ENCODE measurements at regions not wholly inside any gene's neighbourhood (a gene's known extent, or its start where the extent isn't known, plus 50 kb on each side); places are given as distances from the start of the nearest gene placed in this dataset.
A peak's percentile ranks its signal among the peaks of the same experiment; 100 is the strongest.

GRCh38 chr15:98138910-98139309, 178.4 kb downstream of the ARRDC4 start:
- DNase-seq (no peak), ATAC-seq (ENCODE audit: low read depth in 2 of 2) (no peak)
- Mint-ChIP-seq H3K27me3 (no peaks in the 10 kb centered on the region), H3K4me1 (no peaks in the 10 kb centered on the region), H3K9me3 (peaks cover 0 to 3% (median 0%) of the 10 kb centered on the region in 7 donors), H3K27ac (no peak overlapping the region), H3K36me3 (no peaks in the 10 kb centered on the region), H3K4me3 (no peak overlapping the region)

GRCh38 chr15:98139337-98139736, 178.8 kb downstream of the ARRDC4 start:
- peaks cover 0 to 3% (median 0%) of the 10 kb centered on the region in 7 donors for H3K9me3 Mint-ChIP-seq
- no peak overlapping the region for H3K4me3 Mint-ChIP-seq
- H3K36me3 Mint-ChIP-seq = no peaks in the 10 kb centered on the region
- DNase-seq (no peak), ATAC-seq (ENCODE audit: low read depth in 2 of 2) (no peak)
- H3K4me1 Mint-ChIP-seq = no peaks in the 10 kb centered on the region
- no peak overlapping the region for H3K27ac Mint-ChIP-seq
- no peaks in the 10 kb centered on the region for H3K27me3 Mint-ChIP-seq

- Mint-ChIP-seq H3K27ac (no peak overlapping the region), H3K27me3 (peaks cover 0 to 16% (median 0%) of the 10 kb centered on the region in 3 donors), H3K4me1 (peaks cover 8 to 24% (median 11%) of the 10 kb centered on the region in 3 donors), H3K4me3 (no peak overlapping the region), H3K9me3 (peaks cover 0 to 3% (median 0%) of the 10 kb centered on the region in 7 donors), H3K36me3 (no peaks in the 10 kb centered on the region)
- DNase-seq = no peak
- ATAC-seq (ENCODE audit: low read depth in 2 of 2) = no peak
Observed at GRCh38 chr15:98142572-98142971, 182.1 kb downstream of the ARRDC4 start.

- Mint-ChIP-seq H3K27ac (no peak overlapping the region), H3K27me3 (peaks cover 0 to 16% (median 0%) of the 10 kb centered on the region in 3 donors), H3K36me3 (no peaks in the 10 kb centered on the region), H3K4me3 (no peak overlapping the region), H3K9me3 (peaks cover 0 to 3% (median 0%) of the 10 kb centered on the region in 7 donors), H3K4me1 (peaks cover 10 to 29% (median 15%) of the 10 kb centered on the region in 3 donors)
- ATAC-seq (ENCODE audit: low read depth in 2 of 2) (no peak), DNase-seq (no peak)
Observed at GRCh38 chr15:98143116-98143515, 182.6 kb downstream of the ARRDC4 start.

GRCh38 chr15:98144388-98144787, 183.9 kb downstream of the ARRDC4 start:
- Mint-ChIP-seq H3K9me3 (peaks cover 0 to 3% (median 0%) of the 10 kb centered on the region in 7 donors), H3K4me3 (no peak overlapping the region), H3K4me1 (peaks cover 10 to 38% (median 16%) of the 10 kb centered on the region in 3 donors), H3K27ac (no peak overlapping the region), H3K36me3 (no peaks in the 10 kb centered on the region), H3K27me3 (peaks cover 0 to 16% (median 0%) of the 10 kb centered on the region in 3 donors)
- DNase-seq (no peak), ATAC-seq (ENCODE audit: low read depth in 2 of 2) (no peak)

GRCh38 chr15:98146031-98146820, 185.7 kb downstream of the ARRDC4 start:
- ATAC-seq (ENCODE audit: low read depth in 2 of 2) (peak; percentile 40 to 41), DNase-seq (no peak)
- peak overlapping the region in 5 of 8 donors; percentile 2 to 31 (median 21) for H3K4me3 Mint-ChIP-seq
- peaks cover 15 to 47% (median 16%) of the 10 kb centered on the region in 3 donors for H3K4me1 Mint-ChIP-seq
- H3K36me3 Mint-ChIP-seq = no peaks in the 10 kb centered on the region
- H3K27me3 Mint-ChIP-seq = peaks cover 0 to 16% (median 0%) of the 10 kb centered on the region in 3 donors
- H3K27ac Mint-ChIP-seq = peak overlapping the region in 1 of 6 donors; percentile 1
- no peaks in the 10 kb centered on the region for H3K9me3 Mint-ChIP-seq

- ATAC-seq (ENCODE audit: low read depth in 2 of 2) (peak; percentile 27 to 41), DNase-seq (peak; percentile 40)
- peak overlapping the region in 1 of 8 donors; percentile 14 for H3K4me3 Mint-ChIP-seq
- peaks cover 0 to 3% (median 0%) of the 10 kb centered on the region in 7 donors for H3K9me3 Mint-ChIP-seq
- H3K4me1 Mint-ChIP-seq = peaks cover 15 to 47% (median 16%) of the 10 kb centered on the region in 3 donors
- no peaks in the 10 kb centered on the region for H3K36me3 Mint-ChIP-seq
- H3K27me3 Mint-ChIP-seq = peaks cover 0 to 16% (median 0%) of the 10 kb centered on the region in 3 donors
- H3K27ac Mint-ChIP-seq = peak overlapping the region in 3 of 6 donors; percentile 8 to 41 (median 22)
Observed at GRCh38 chr15:98147415-98147814, 186.9 kb downstream of the ARRDC4 start.

- Mint-ChIP-seq H3K27me3 (peaks cover 0 to 16% (median 0%) of the 10 kb centered on the region in 3 donors), H3K4me3 (peak overlapping the region in 3 of 8 donors; percentile 20 to 42 (median 25)), H3K36me3 (no peaks in the 10 kb centered on the region), H3K9me3 (peaks cover 0 to 5% (median 0%) of the 10 kb centered on the region in 7 donors), H3K4me1 (peaks cover 15 to 47% (median 16%) of the 10 kb centered on the region in 3 donors), H3K27ac (peak overlapping the region; percentile 7 to 93 (median 68))
- ATAC-seq (ENCODE audit: low read depth in 2 of 2) (peak; percentile 68 to 75), DNase-seq (peak; percentile 25)
Observed at GRCh38 chr15:98150084-98150483, 189.6 kb downstream of the ARRDC4 start.

GRCh38 chr15:98150536-98150935, 190.0 kb downstream of the ARRDC4 start:
- DNase-seq (peak; percentile 39), ATAC-seq (ENCODE audit: low read depth in 2 of 2) (peak; percentile 70 to 73)
- H3K9me3 Mint-ChIP-seq = peaks cover 0 to 5% (median 0%) of the 10 kb centered on the region in 7 donors

GRCh38 chr15:98151096-98151495, 190.6 kb downstream of the ARRDC4 start:
- DNase-seq = no peak
- no peak overlapping the region for H3K4me3 Mint-ChIP-seq
- H3K36me3 Mint-ChIP-seq = no peaks in the 10 kb centered on the region
- H3K4me1 Mint-ChIP-seq = peaks cover 9 to 38% (median 9%) of the 10 kb centered on the region in 3 donors
- peaks cover 0 to 5% (median 0%) of the 10 kb centered on the region in 7 donors for H3K9me3 Mint-ChIP-seq
- no peak for ATAC-seq (ENCODE audit: low read depth in 2 of 2)
- peaks cover 0 to 6% (median 0%) of the 10 kb centered on the region in 3 donors for H3K27me3 Mint-ChIP-seq
- H3K27ac Mint-ChIP-seq = peak overlapping the region in 5 of 6 donors; percentile 28 to 93 (median 64)

More at GRCh38 chr15:98150536-98150935, 190.0 kb downstream of the ARRDC4 start:
- Mint-ChIP-seq H3K36me3 (no peaks in the 10 kb centered on the region), H3K27me3 (peaks cover 0 to 12% (median 0%) of the 10 kb centered on the region in 3 donors), H3K4me1 (peaks cover 13 to 43% (median 14%) of the 10 kb centered on the region in 3 donors), H3K4me3 (peak overlapping the region in 4 of 8 donors; percentile 20 to 44 (median 34)), H3K27ac (peak overlapping the region; percentile 7 to 93 (median 68))

GRCh38 chr15:98152156-98152555, 191.7 kb downstream of the ARRDC4 start:
- Mint-ChIP-seq H3K27me3 (no peaks in the 10 kb centered on the region), H3K36me3 (no peaks in the 10 kb centered on the region), H3K4me3 (no peak overlapping the region), H3K27ac (peak overlapping the region in 4 of 6 donors; percentile 13 to 96 (median 59)), H3K9me3 (peaks cover 0 to 5% (median 0%) of the 10 kb centered on the region in 7 donors), H3K4me1 (peaks cover 5 to 27% (median 7%) of the 10 kb centered on the region in 3 donors)
- ATAC-seq (ENCODE audit: low read depth in 2 of 2) = no peak
- DNase-seq = no peak

- no peak overlapping the region for H3K4me3 Mint-ChIP-seq
- DNase-seq (no peak), ATAC-seq (ENCODE audit: low read depth in 2 of 2) (no peak)
- no peaks in the 10 kb centered on the region for H3K27me3 Mint-ChIP-seq
- H3K4me1 Mint-ChIP-seq = peaks cover 0 to 25% (median 13%) of the 10 kb centered on the region in 3 donors
- no peaks in the 10 kb centered on the region for H3K36me3 Mint-ChIP-seq
- H3K9me3 Mint-ChIP-seq = peaks cover 0 to 5% (median 0%) of the 10 kb centered on the region in 7 donors
- peak overlapping the region in 1 of 6 donors; percentile 28 for H3K27ac Mint-ChIP-seq
Observed at GRCh38 chr15:98154863-98155262, 194.4 kb downstream of the ARRDC4 start.

- no peak overlapping the region for H3K27ac Mint-ChIP-seq
- peaks cover 0 to 5% (median 0%) of the 10 kb centered on the region in 7 donors for H3K9me3 Mint-ChIP-seq
- H3K36me3 Mint-ChIP-seq = no peaks in the 10 kb centered on the region
- no peaks in the 10 kb centered on the region for H3K27me3 Mint-ChIP-seq
- peaks cover 5 to 26% (median 18%) of the 10 kb centered on the region in 3 donors for H3K4me1 Mint-ChIP-seq
- ATAC-seq (ENCODE audit: low read depth in 2 of 2) (no peak), DNase-seq (no peak)
- H3K4me3 Mint-ChIP-seq = no peak overlapping the region
Observed at GRCh38 chr15:98155356-98155755, 194.9 kb downstream of the ARRDC4 start.

Measured in naive B cell (primary cell).